Vagina (tissue), 2 donors: ENCODE measurements at regions not wholly inside any gene's neighbourhood (a gene's known extent, or its start where the extent isn't known, plus 50 kb on each side); places are given as distances from the start of the nearest gene placed in this dataset.

Experiments used
- DNase-seq, 2 donors: peaks; one replicate each; pipeline ENCODE4 v3.0.0-alpha.2; 2017; ENCODE audit errors: extremely low spot score in 2 of 2
- H3K27ac ChIP-seq: fragments of 200-600 bp; sonication (generic); one replicate; pipeline ENCODE4 v1.5.1; 2019
- H3K27me3 ChIP-seq: fragments of 200-600 bp; sonication (generic); one replicate; pipeline ENCODE4 v1.5.1; 2019
- H3K36me3 ChIP-seq, 2 donors: fragments of 200-600 bp; sonication (generic); one replicate each; pipeline ENCODE4 v1.5.1; 2017 to 2019
- H3K4me1 ChIP-seq: fragments of 200-600 bp; sonication (generic); one replicate; pipeline ENCODE4 v1.5.1; 2019
- H3K4me3 ChIP-seq, 2 donors: fragments of 200-600 bp; sonication (generic); 1 replicate in 1 of 2; 2 replicates in 1 of 2; pipeline ENCODE4 v1.5.1; 2016 to 2019
- H3K9me3 ChIP-seq: fragments of 200-600 bp; sonication (generic); one replicate; pipeline ENCODE4 v1.5.1; 2019
- POLR2A ChIP-seq, 2 donors: fragments of 450-650 bp; IDR thresholded peaks; one replicate each; pipeline ENCODE4 v1.6.1; 2017; ENCODE audit warnings: antibody characterized with exemption in 2 of 2, mild to moderate bottlenecking in 2 of 2, moderate library complexity in 2 of 2
- POLR2AphosphoS5 ChIP-seq, 2 donors: sonication (generic); formaldehyde crosslinking; IDR thresholded peaks; one replicate each; pipeline ENCODE4 v1.9.0; 2017; ENCODE audit warnings: antibody characterized with exemption in 2 of 2, mild to moderate bottlenecking in 2 of 2, low read depth in 1 of 2; ENCODE audit not compliant: insufficient read depth in 1 of 2
- intact Hi-C: fragments of 100-400 bp; cut with DNase I; formaldehyde crosslinking; loops from one replicate; pipeline ENCODE4 v1.15.1; 2023
- TF ChIP-seq, protein P1 (sequence below), 3 experiments: fragments of 450-650 bp in 2 of 3; fragments of 200-600 bp in 1 of 3; sonication (generic) in 1 of 3; IDR thresholded peaks; one replicate each; pipeline ENCODE4 v1.5.1; 2017 to 2019; ENCODE audit warnings: antibody characterized with exemption in 3 of 3, mild to moderate bottlenecking in 2 of 3, moderate library complexity in 2 of 3

DNA sequence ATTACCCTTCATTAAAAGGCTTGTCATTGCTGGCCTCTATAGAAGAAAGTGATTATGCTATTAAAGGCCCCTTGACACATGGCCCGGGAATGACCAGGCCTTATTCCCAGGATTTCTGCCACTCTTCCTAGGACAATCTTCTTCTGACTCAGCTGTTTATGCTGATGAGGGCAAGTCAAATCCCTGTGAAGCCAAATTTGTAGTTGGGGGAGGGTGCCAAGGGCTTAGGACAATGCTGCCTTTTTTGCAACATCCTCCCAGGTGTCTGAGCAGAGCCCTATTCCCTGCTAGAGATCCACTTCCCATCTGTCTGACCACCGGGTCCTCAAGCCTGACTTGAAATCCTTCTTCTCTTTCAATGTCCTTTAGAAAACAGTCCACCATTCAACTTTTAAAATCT lies 230.7 kb upstream of the SRRM4 start:
- H3K4me3 ChIP-seq, result no peak overlapping the region
- no peaks in the 10 kb centered on the region for H3K36me3 ChIP-seq
- no peak for DNase-seq
- no peak overlapping the region for H3K27ac ChIP-seq
- H3K9me3 ChIP-seq, result no peaks in the 10 kb centered on the region
- no peaks in the 10 kb centered on the region for H3K4me1 ChIP-seq
- TF ChIP-seq POLR2AphosphoS5 (IDR thresholded peaks at IDR 0.05; ENCODE audit: insufficient read depth in 1 of 2, low read depth in 1 of 2) (no peak), POLR2A (IDR thresholded peaks at IDR 0.05) (no peak)
- TF ChIP-seq, protein P1, sequence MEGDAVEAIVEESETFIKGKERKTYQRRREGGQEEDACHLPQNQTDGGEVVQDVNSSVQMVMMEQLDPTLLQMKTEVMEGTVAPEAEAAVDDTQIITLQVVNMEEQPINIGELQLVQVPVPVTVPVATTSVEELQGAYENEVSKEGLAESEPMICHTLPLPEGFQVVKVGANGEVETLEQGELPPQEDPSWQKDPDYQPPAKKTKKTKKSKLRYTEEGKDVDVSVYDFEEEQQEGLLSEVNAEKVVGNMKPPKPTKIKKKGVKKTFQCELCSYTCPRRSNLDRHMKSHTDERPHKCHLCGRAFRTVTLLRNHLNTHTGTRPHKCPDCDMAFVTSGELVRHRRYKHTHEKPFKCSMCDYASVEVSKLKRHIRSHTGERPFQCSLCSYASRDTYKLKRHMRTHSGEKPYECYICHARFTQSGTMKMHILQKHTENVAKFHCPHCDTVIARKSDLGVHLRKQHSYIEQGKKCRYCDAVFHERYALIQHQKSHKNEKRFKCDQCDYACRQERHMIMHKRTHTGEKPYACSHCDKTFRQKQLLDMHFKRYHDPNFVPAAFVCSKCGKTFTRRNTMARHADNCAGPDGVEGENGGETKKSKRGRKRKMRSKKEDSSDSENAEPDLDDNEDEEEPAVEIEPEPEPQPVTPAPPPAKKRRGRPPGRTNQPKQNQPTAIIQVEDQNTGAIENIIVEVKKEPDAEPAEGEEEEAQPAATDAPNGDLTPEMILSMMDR (IDR thresholded peaks at IDR 0.05), result no peak
- H3K27me3 ChIP-seq, result no peaks in the 10 kb centered on the region
- intact Hi-C loops, result no loop called here

GRCh38 chr12:118751355-118751754 lies 230.0 kb upstream of the SRRM4 start:
- Histone ChIP-seq H3K9me3 (no peaks in the 10 kb centered on the region), H3K4me1 (no peaks in the 10 kb centered on the region), H3K4me3 (no peak overlapping the region), H3K27ac (no peak overlapping the region), H3K36me3 (no peaks in the 10 kb centered on the region), H3K27me3 (no peaks in the 10 kb centered on the region)
- DNase-seq, result no peak
- intact Hi-C loops, result no loop called here
- TF ChIP-seq, protein P1 (IDR thresholded peaks at IDR 0.05), result no peak
- TF ChIP-seq POLR2A (IDR thresholded peaks at IDR 0.05), result no peak
- TF ChIP-seq POLR2AphosphoS5 (IDR thresholded peaks at IDR 0.05; ENCODE audit: insufficient read depth in 1 of 2, low read depth in 1 of 2), result no peak

DNA sequence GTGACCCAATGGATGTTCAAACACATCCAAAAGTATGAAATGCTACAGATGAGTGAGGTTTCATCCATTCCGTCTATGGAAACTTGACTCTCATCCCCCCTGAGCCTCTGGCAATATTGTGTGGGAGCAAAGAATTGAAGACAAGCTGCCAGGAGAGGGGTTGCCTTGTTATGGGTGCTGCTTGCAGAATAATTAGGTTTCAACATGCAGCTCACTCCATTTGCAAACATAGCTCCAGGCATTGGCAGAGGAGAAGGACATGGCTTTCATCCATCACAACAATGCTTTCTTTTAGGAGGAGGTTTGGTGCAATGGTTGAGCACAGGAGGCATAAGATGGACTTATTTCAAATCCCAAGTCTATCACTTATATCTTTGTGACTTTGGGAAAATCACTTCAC lies 220.7 kb upstream of the SRRM4 start:
- Histone ChIP-seq H3K4me3 (no peak overlapping the region), H3K27ac (no peak overlapping the region), H3K36me3 (no peaks in the 10 kb centered on the region), H3K27me3 (no peaks in the 10 kb centered on the region), H3K9me3 (no peaks in the 10 kb centered on the region), H3K4me1 (no peaks in the 10 kb centered on the region)
- intact Hi-C loops, result no loop called here
- no peak for TF ChIP-seq POLR2AphosphoS5 (IDR thresholded peaks at IDR 0.05; ENCODE audit: insufficient read depth in 1 of 2, low read depth in 1 of 2)
- TF ChIP-seq, protein P1 (IDR thresholded peaks at IDR 0.05), result no peak
- no peak for TF ChIP-seq POLR2A (IDR thresholded peaks at IDR 0.05)
- no peak for DNase-seq

GRCh38 chr12:118763234-118763633 lies 218.1 kb upstream of the SRRM4 start:
- intact Hi-C loops, result no loop called here
- H3K27ac ChIP-seq, result no peak overlapping the region
- H3K9me3 ChIP-seq, result no peaks in the 10 kb centered on the region
- TF ChIP-seq POLR2AphosphoS5 (IDR thresholded peaks at IDR 0.05; ENCODE audit: insufficient read depth in 1 of 2, low read depth in 1 of 2) (no peak), POLR2A (IDR thresholded peaks at IDR 0.05) (no peak)
- TF ChIP-seq, protein P1 (IDR thresholded peaks at IDR 0.05), result no peak
- no peaks in the 10 kb centered on the region for H3K4me1 ChIP-seq
- H3K4me3 ChIP-seq, result no peak overlapping the region
- no peaks in the 10 kb centered on the region for H3K27me3 ChIP-seq
- no peaks in the 10 kb centered on the region for H3K36me3 ChIP-seq
- DNase-seq, result no peak

- Histone ChIP-seq H3K27me3 (no peaks in the 10 kb centered on the region), H3K27ac (no peak overlapping the region), H3K4me1 (no peaks in the 10 kb centered on the region), H3K9me3 (no peaks in the 10 kb centered on the region), H3K36me3 (no peaks in the 10 kb centered on the region), H3K4me3 (no peak overlapping the region)
- TF ChIP-seq POLR2AphosphoS5 (IDR thresholded peaks at IDR 0.05; ENCODE audit: insufficient read depth in 1 of 2, low read depth in 1 of 2) (no peak), POLR2A (IDR thresholded peaks at IDR 0.05) (no peak)
- TF ChIP-seq, protein P1 (IDR thresholded peaks at IDR 0.05), result no peak
- intact Hi-C loops, result no loop called here
- DNase-seq, result no peak
These were observed 207.2 kb upstream of the SRRM4 start for GRCh38 chr12:118773956-118774723.
